ENCODE measurements at regions not wholly inside any gene's neighbourhood (a gene's known extent, or its start where the extent isn't known, plus 50 kb on each side); places are given as distances from the start of the nearest gene placed in this dataset.

DNA sequence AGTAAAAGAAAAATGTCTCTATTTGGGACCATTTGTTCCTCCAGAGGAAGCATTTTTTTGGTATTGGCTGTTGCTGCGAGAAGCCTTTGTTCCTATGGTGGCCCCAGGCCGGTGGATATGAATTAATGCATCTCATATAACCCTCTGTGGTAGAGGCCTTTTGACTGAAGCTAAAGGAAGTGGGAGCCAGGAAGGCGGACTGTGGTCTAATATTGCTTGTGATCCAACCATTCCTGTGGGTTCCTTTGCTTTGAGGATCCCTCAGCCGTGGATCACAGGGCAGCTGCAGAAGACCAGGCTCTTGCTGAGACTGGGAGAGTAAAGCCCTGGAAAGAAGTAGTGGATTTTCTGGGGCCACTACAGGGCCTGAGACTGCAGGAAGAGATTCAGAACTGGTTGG, 68.3 kb upstream of the NAV2 start:
- intact Hi-C loops (cut with micrococcal nuclease; ENCODE audit: unreplicated experiment) (loop anchor here (10.0 kb wide), 1 partner anchor 70 kb away; no protein-coding TSS in a partner anchor), in situ Hi-C loops (cut with MboI) (no loop called here)
- ChIA-PET CTCF (no interaction called here), POLR2A (no interaction called here), RAD21 (ENCODE audit: unreplicated experiment) (no interaction called here), SMC1A (ENCODE audit: uncharacterized antibody, unreplicated experiment) (no interaction called here)
- no peak overlapping the region for H3K4me3 ChIP-seq
- H3K79me2 ChIP-seq (ENCODE audit: control insufficient read depth, insufficient read depth, low read length) = no peaks in the 10 kb centered on the region
- BruUV-seq (replicated peaks) = no TSS peak
- FAIRE-seq (no peak), DNase-seq (ENCODE audit: low read depth, low spot score) (no peak), ATAC-seq (no peak)
- H3K9ac ChIP-seq (ENCODE audit: control insufficient read depth, insufficient read depth, low read length) = no peak overlapping the region
- H3K4me1 ChIP-seq (ENCODE audit: control insufficient read depth, insufficient read depth, low read length) = no peaks in the 10 kb centered on the region
- H4K20me1 ChIP-seq (ENCODE audit: control insufficient read depth, insufficient read depth) = no peaks in the 10 kb centered on the region
- TF ChIP-seq SREBF2 (IDR thresholded peaks at IDR 0.05; ENCODE audit: low read length) (no peak), BRCA1 (IDR thresholded peaks at IDR 0.05; ENCODE audit: low read depth, low read length) (no peak), FOXM1 (IDR thresholded peaks at IDR 0.05; ENCODE audit: low read depth, low read length) (no peak), YBX1 (IDR thresholded peaks at IDR 0.05) (no peak), SMC3 (IDR thresholded peaks at IDR 0.05; ENCODE audit: borderline replicate concordance, low read length) (no peak), NBN (IDR thresholded peaks at IDR 0.05) (no peak), MXI1 (IDR thresholded peaks at IDR 0.05; ENCODE audit: low read depth, low read length) (no peak), SMARCA5 (IDR thresholded peaks at IDR 0.05) (no peak)
- TF ChIP-seq, protein P1, sequence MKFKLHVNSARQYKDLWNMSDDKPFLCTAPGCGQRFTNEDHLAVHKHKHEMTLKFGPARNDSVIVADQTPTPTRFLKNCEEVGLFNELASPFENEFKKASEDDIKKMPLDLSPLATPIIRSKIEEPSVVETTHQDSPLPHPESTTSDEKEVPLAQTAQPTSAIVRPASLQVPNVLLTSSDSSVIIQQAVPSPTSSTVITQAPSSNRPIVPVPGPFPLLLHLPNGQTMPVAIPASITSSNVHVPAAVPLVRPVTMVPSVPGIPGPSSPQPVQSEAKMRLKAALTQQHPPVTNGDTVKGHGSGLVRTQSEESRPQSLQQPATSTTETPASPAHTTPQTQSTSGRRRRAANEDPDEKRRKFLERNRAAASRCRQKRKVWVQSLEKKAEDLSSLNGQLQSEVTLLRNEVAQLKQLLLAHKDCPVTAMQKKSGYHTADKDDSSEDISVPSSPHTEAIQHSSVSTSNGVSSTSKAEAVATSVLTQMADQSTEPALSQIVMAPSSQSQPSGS (IDR thresholded peaks at IDR 0.05; ENCODE audit: low read length) = no peak
- TF ChIP-seq, protein P2, sequence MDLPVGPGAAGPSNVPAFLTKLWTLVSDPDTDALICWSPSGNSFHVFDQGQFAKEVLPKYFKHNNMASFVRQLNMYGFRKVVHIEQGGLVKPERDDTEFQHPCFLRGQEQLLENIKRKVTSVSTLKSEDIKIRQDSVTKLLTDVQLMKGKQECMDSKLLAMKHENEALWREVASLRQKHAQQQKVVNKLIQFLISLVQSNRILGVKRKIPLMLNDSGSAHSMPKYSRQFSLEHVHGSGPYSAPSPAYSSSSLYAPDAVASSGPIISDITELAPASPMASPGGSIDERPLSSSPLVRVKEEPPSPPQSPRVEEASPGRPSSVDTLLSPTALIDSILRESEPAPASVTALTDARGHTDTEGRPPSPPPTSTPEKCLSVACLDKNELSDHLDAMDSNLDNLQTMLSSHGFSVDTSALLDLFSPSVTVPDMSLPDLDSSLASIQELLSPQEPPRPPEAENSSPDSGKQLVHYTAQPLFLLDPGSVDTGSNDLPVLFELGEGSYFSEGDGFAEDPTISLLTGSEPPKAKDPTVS (IDR thresholded peaks at IDR 0.05; ENCODE audit: low read depth, low read length) = no peak
- TF ChIP-seq, protein P3, sequence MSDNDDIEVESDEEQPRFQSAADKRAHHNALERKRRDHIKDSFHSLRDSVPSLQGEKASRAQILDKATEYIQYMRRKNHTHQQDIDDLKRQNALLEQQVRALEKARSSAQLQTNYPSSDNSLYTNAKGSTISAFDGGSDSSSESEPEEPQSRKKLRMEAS (IDR thresholded peaks at IDR 0.05; ENCODE audit: low read depth, low read length) = no peak
- TF ChIP-seq, protein P4, sequence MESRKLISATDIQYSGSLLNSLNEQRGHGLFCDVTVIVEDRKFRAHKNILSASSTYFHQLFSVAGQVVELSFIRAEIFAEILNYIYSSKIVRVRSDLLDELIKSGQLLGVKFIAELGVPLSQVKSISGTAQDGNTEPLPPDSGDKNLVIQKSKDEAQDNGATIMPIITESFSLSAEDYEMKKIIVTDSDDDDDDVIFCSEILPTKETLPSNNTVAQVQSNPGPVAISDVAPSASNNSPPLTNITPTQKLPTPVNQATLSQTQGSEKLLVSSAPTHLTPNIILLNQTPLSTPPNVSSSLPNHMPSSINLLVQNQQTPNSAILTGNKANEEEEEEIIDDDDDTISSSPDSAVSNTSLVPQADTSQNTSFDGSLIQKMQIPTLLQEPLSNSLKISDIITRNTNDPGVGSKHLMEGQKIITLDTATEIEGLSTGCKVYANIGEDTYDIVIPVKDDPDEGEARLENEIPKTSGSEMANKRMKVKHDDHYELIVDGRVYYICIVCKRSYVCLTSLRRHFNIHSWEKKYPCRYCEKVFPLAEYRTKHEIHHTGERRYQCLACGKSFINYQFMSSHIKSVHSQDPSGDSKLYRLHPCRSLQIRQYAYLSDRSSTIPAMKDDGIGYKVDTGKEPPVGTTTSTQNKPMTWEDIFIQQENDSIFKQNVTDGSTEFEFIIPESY (IDR thresholded peaks at IDR 0.05) = no peak
- no peak overlapping the region for H3K27ac ChIP-seq (ENCODE audit: control insufficient read depth, insufficient read depth)
- H2AFZ ChIP-seq (ENCODE audit: control insufficient read depth, low read depth, low read length) = no peak overlapping the region
- H3K27me3 ChIP-seq (replicated peaks in 1 of 2; ENCODE audit: control insufficient read depth in 2 of 2, insufficient read depth in 2 of 2, low read length in 1 of 2) = no peaks in the 10 kb centered on the region; a peak in 1 of 4 replicates
- H3K9me3 ChIP-seq (replicated peaks; ENCODE audit: control insufficient read depth, insufficient read depth, low read length) = no peaks in the 10 kb centered on the region
- WGBS (ENCODE audit: insufficient coverage, insufficient replicate concordance, low lambda C conversion rate, missing lambda C conversion rate) = 45% methylated on average over 4 of the region's 4 CpGs
- H3K36me3 ChIP-seq (ENCODE audit: control insufficient read depth in 2 of 2, insufficient read depth in 2 of 2, low read length in 1 of 2) = no peaks in the 10 kb centered on the region
- no peak overlapping the region for H3K4me2 ChIP-seq (ENCODE audit: control insufficient read depth, insufficient read depth)

All from GM12878 (cell line).